IMR-90 (cell line): ENCODE measurements at regions not wholly inside any gene's neighbourhood (a gene's known extent, or its start where the extent isn't known, plus 50 kb on each side); places are given as distances from the start of the nearest gene placed in this dataset.
A peak's percentile ranks its signal among the peaks of the same experiment; 100 is the strongest.

Source experiments
- ATAC-seq: fragments of 200-7000 bp; cut with Tn5 transposase; 2 replicates; pipeline ENCODE4 v1.9.1; 2020; ENCODE audit warnings: low read depth, mild to moderate bottlenecking, moderate library complexity
- BruUV-seq: library from RNA; stranded (reverse); fragments of 400-500 nt; replicated peaks from 2 replicates; lab custom pipeline; 2021; lab: Mats Ljungman, UMichigan
- CTCF ChIA-PET: fragments of 300-600 bp; formaldehyde crosslinking; extraction: SDS; loops from one replicate; lab custom pipeline; 2021; ENCODE audit warnings: antibody characterized with exemption; lab: Yijun Ruan, JAX
- POLR2A ChIA-PET: fragments of 300-600 bp; sonication (Branson Sonifier 250); formaldehyde crosslinking; loops from one replicate; lab custom pipeline; 2022; ENCODE audit warnings: antibody characterized with exemption; ENCODE audit not compliant: unreplicated experiment; lab: Charles Lee
- DNase-seq: peaks from one replicate; pipeline ENCODE4 v3.0.0; 2013
- H2AFZ ChIP-seq: replicated peaks from 2 replicates; pipeline ENCODE3; 2013; ENCODE audit warnings: low read length, mild to moderate bottlenecking; ENCODE audit not compliant: poor library complexity
- H2AK5ac ChIP-seq: 2 replicates; pipeline ENCODE4 v1.6.1; 2013; ENCODE audit warnings: low read depth, low read length, inconsistent platforms
- H2AK9ac ChIP-seq: replicated peaks from 2 replicates; pipeline ENCODE3; 2013; ENCODE audit warnings: mild to moderate bottlenecking, low read depth, low read length, moderate library complexity; ENCODE audit not compliant: poor library complexity
- H2BK120ac ChIP-seq: 2 replicates; pipeline ENCODE4 v1.6.1; 2013; ENCODE audit warnings: low read depth, low read length, inconsistent platforms
- H2BK15ac ChIP-seq: 3 replicates; pipeline ENCODE4 v1.6.1; 2013; ENCODE audit warnings: low read depth, low read length, inconsistent platforms
- H2BK20ac ChIP-seq: 2 replicates; pipeline ENCODE4 v1.6.1; 2013; ENCODE audit warnings: low read depth, mild to moderate bottlenecking, inconsistent platforms, low read length, moderate library complexity
- H2BK5ac ChIP-seq: 2 replicates; pipeline ENCODE4 v1.6.1; 2013; ENCODE audit warnings: mild to moderate bottlenecking, low read depth, low read length, inconsistent platforms; ENCODE audit not compliant: poor library complexity, severe bottlenecking
- H3K14ac ChIP-seq: replicated peaks from 2 replicates; pipeline ENCODE4 v1.6.1; 2013; ENCODE audit warnings: low read depth, low read length, inconsistent platforms
- H3K18ac ChIP-seq: 2 replicates; pipeline ENCODE4 v1.6.1; 2013; ENCODE audit warnings: low read depth, low read length, control low read depth
- H3K23ac ChIP-seq: 2 replicates; pipeline ENCODE4 v1.6.1; 2013; ENCODE audit warnings: low read depth, low read length, inconsistent platforms
- H3K27ac ChIP-seq: 2 replicates; pipeline ENCODE4 v1.5.1; 2013; ENCODE audit warnings: mild to moderate bottlenecking, control low read depth, low read length; ENCODE audit not compliant: insufficient read depth
- H3K27me3 ChIP-seq: 2 replicates; pipeline ENCODE4 v1.6.1; 2013; ENCODE audit warnings: low read length; ENCODE audit not compliant: control insufficient read depth, insufficient read depth
- H3K36me3 ChIP-seq: 2 replicates; pipeline ENCODE4 v1.6.1; 2013; ENCODE audit warnings: low read length, mixed read lengths; ENCODE audit not compliant: control insufficient read depth, insufficient read depth
- H3K4ac ChIP-seq: 2 replicates; pipeline ENCODE4 v1.6.1; 2013; ENCODE audit warnings: low read depth, low read length, inconsistent platforms
- H3K4me1 ChIP-seq: 2 replicates; pipeline ENCODE4 v1.6.1; 2013; ENCODE audit warnings: low read length, mixed read lengths; ENCODE audit not compliant: control insufficient read depth, insufficient read depth
- H3K4me2 ChIP-seq: 2 replicates; pipeline ENCODE4 v1.6.1; 2013; ENCODE audit warnings: low read depth, mild to moderate bottlenecking, control low read depth, low read length, moderate library complexity
- H3K4me3 ChIP-seq: 2 replicates; pipeline ENCODE4 v1.5.1; 2013; ENCODE audit warnings: low read depth, mild to moderate bottlenecking, control low read depth, low read length, moderate library complexity; ENCODE audit not compliant: insufficient read depth
- H3K56ac ChIP-seq: 2 replicates; pipeline ENCODE4 v1.6.1; 2013; ENCODE audit warnings: low read length, inconsistent platforms; ENCODE audit not compliant: insufficient read depth; ENCODE audit errors: extremely low read depth
- H3K79me1 ChIP-seq, 2 experiments: 2 replicates each; pipeline ENCODE4 v1.6.1; 2013; ENCODE audit warnings: low read length in 2 of 2, inconsistent platforms in 1 of 2, low read depth in 1 of 2
- H3K9ac ChIP-seq: 2 replicates; pipeline ENCODE4 v1.6.1; 2013; ENCODE audit warnings: low read depth, low read length, control low read depth
- H3K9me1 ChIP-seq: 2 replicates; pipeline ENCODE4 v1.6.1; 2013; ENCODE audit warnings: low read length, inconsistent platforms; ENCODE audit not compliant: insufficient read depth
- H3K9me3 ChIP-seq: 2 replicates; pipeline ENCODE4 v1.6.1; 2013; ENCODE audit warnings: low read length; ENCODE audit not compliant: control insufficient read depth, insufficient read depth
- H4K20me1 ChIP-seq: 2 replicates; pipeline ENCODE4 v1.6.1; 2013; ENCODE audit warnings: low read length, inconsistent platforms; ENCODE audit not compliant: insufficient read depth
- H4K5ac ChIP-seq: 2 replicates; pipeline ENCODE4 v1.6.1; 2013; ENCODE audit warnings: mild to moderate bottlenecking, low read depth, low read length, control low read depth
- H4K8ac ChIP-seq, 2 experiments: 2 replicates each; pipeline ENCODE4 v1.6.1; 2013; ENCODE audit warnings: low read depth in 2 of 2, low read length in 2 of 2, control low read depth in 1 of 2, inconsistent platforms in 1 of 2
- H4K91ac ChIP-seq: 2 replicates; pipeline ENCODE4 v1.6.1; 2013; ENCODE audit warnings: low read depth, low read length, inconsistent platforms; ENCODE audit not compliant: insufficient read depth
- BHLHE40 ChIP-seq: fragments of 150-350 bp; IDR thresholded peaks from 2 replicates; pipeline ENCODE4 v1.6.1; 2016; ENCODE audit warnings: mild to moderate bottlenecking, low read depth, low read length
- CEBPB ChIP-seq: IDR thresholded peaks from 2 replicates; pipeline ENCODE4 v1.6.1; 2012; ENCODE audit warnings: low read depth, low read length, improper control_type of control experiment
- CHD1 ChIP-seq: IDR thresholded peaks from 2 replicates; pipeline ENCODE4 v1.6.1; 2012; ENCODE audit warnings: low read depth, low read length, improper control_type of control experiment
- ELK1 ChIP-seq: fragments of 150-350 bp; IDR thresholded peaks from 2 replicates; pipeline ENCODE4 v1.6.1; 2016; ENCODE audit warnings: low read depth, mild to moderate bottlenecking, low read length, moderate library complexity, borderline replicate concordance
- FOS ChIP-seq: fragments of 150-350 bp; IDR thresholded peaks from 2 replicates; pipeline ENCODE4 v1.6.1; 2016; ENCODE audit warnings: low read depth, low read length
- MAFK ChIP-seq: IDR thresholded peaks from 2 replicates; pipeline ENCODE4 v1.6.1; 2012; ENCODE audit warnings: low read depth, low read length, improper control_type of control experiment
- MAZ ChIP-seq: IDR thresholded peaks from 2 replicates; pipeline ENCODE4 v1.6.1; 2012; ENCODE audit warnings: low read depth, mild to moderate bottlenecking, low read length, improper control_type of control experiment, moderate library complexity, borderline replicate concordance
- MXI1 ChIP-seq: IDR thresholded peaks from 2 replicates; pipeline ENCODE4 v1.6.1; 2012; ENCODE audit warnings: low read depth, mild to moderate bottlenecking, low read length, moderate library complexity, borderline replicate concordance
- NFE2L2 ChIP-seq: fragments of 150-350 bp; IDR thresholded peaks from 2 replicates; pipeline ENCODE4 v1.6.1; 2016; ENCODE audit warnings: low read depth, mild to moderate bottlenecking, low read length
- POLR2A ChIP-seq: IDR thresholded peaks from 2 replicates; pipeline ENCODE4 v1.6.1; 2012; ENCODE audit warnings: mild to moderate bottlenecking, low read depth, low read length
- RAD21 ChIP-seq: IDR thresholded peaks from 2 replicates; pipeline ENCODE4 v1.6.1; 2012; ENCODE audit warnings: low read length, improper control_type of control experiment
- RCOR1 ChIP-seq: IDR thresholded peaks from 2 replicates; pipeline ENCODE4 v1.6.1; 2012; ENCODE audit warnings: mild to moderate bottlenecking, low read length, improper control_type of control experiment; ENCODE audit not compliant: insufficient replicate concordance
- RFX5 ChIP-seq: IDR thresholded peaks from 2 replicates; pipeline ENCODE4 v1.8.0; 2012; ENCODE audit warnings: low read depth, mild to moderate bottlenecking, low read length, moderate library complexity
- SMC3 ChIP-seq: fragments of 150-350 bp; IDR thresholded peaks from 2 replicates; pipeline ENCODE4 v1.6.1; 2016; ENCODE audit warnings: low read depth, mild to moderate bottlenecking, antibody characterized with exemption, low read length, moderate library complexity
- WGBS, 2 experiments: methylation state at CpG; one replicate each; pipeline versions ENCODE4 v1.1.5 to v1.1.7; 2013; ENCODE audit warnings: missing lambda C conversion rate in 2 of 2; ENCODE audit not compliant: insufficient read length in 1 of 2; ENCODE audit errors: extremely low coverage in 2 of 2; 5-methylcytosine and 5-hydroxymethylcytosine counted together
- dilution Hi-C: fragments of 300-500 bp; cut with HindIII; formaldehyde crosslinking; loops from one replicate; pipeline ENCODE4 v1.14.3; 2018; ENCODE audit warnings: low sequenced_read_pairs; ENCODE audit not compliant: unreplicated experiment
- in situ Hi-C: fragments of 300-500 bp; cut with MboI; formaldehyde crosslinking; loops from 3 replicates; pipeline ENCODE4 v1.14.3; 2019; ENCODE audit warnings: low sequenced_read_pairs, inconsistent platforms, mixed read lengths
- intact Hi-C: fragments of 100-400 bp; cut with micrococcal nuclease; formaldehyde crosslinking; loops from 2 replicates; pipeline ENCODE4 v1.10.0; 2022
- TF ChIP-seq, protein P1 (sequence below): conservative IDR thresholded peaks from 2 replicates; pipeline ENCODE4 v1.5.1; 2012; ENCODE audit warnings: mild to moderate bottlenecking, low read depth, low read length, improper control_type of control experiment
- TF ChIP-seq, protein P2 (sequence below): fragments of 150-350 bp; IDR thresholded peaks from 2 replicates; pipeline ENCODE4 v1.6.1; 2017; ENCODE audit warnings: mild to moderate bottlenecking, antibody characterized with exemption, low read length, low read depth

DNA sequence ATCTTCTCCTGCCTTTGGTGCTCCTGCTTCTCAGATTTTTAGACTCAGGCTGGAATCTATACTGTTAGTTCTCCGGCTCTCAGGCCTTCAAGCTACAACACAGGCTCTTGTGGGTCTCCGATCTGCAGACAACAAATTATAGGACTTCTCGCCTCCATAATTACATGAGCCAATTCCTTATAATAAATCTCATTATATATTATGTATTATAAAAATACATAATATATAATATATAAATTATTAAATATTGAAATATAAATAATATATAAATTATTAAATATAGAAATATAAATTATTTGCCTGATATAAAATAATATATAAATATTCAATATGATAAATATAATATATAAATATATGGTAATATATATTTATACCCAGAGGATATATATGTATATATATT lies 1214.0 kb downstream of the ROBO2 start:
- WGBS, 2 experiments: no CpG with 5 or more reads among the region's 3 CpGs
- no peak overlapping the region for H3K27ac ChIP-seq
- H3K27me3 ChIP-seq: no peaks in the 10 kb centered on the region
- no peak overlapping the region for H3K18ac ChIP-seq
- dilution Hi-C loops (no loop called here), in situ Hi-C loops (loop anchor here (25.0 kb wide), 1 partner anchor 783 kb away; no protein-coding TSS in a partner anchor), intact Hi-C loops (no loop called here)
- H2AFZ ChIP-seq: no peak overlapping the region
- H3K9me1 ChIP-seq: no peaks in the 10 kb centered on the region
- H3K4ac ChIP-seq: peak overlapping the region; percentile 59; the same call in 1 of the 2 replicates
- H3K23ac ChIP-seq: no peak overlapping the region
- H2AK5ac ChIP-seq: no peak overlapping the region
- ChIA-PET POLR2A (no interaction called here), CTCF (no interaction called here)
- H2BK20ac ChIP-seq: peak overlapping the region; percentile 94
- H3K56ac ChIP-seq: no peak overlapping the region
- no TSS peak for BruUV-seq
- no peaks in the 10 kb centered on the region; the same call in none of the 2 replicates for H3K4me1 ChIP-seq
- no peaks in the 10 kb centered on the region for H3K79me1 ChIP-seq
- ATAC-seq (no peak), DNase-seq (no peak)
- H2BK15ac ChIP-seq: peak overlapping the region; percentile 78; the same call in 2 of the 3 replicates
- peak overlapping the region; percentile 17; the same call in 1 of the 2 replicates for H4K5ac ChIP-seq
- H3K36me3 ChIP-seq: no peaks in the 10 kb centered on the region
- no peak overlapping the region for H3K4me3 ChIP-seq
- no peak for TF ChIP-seq RCOR1
- TF ChIP-seq, protein P1, sequence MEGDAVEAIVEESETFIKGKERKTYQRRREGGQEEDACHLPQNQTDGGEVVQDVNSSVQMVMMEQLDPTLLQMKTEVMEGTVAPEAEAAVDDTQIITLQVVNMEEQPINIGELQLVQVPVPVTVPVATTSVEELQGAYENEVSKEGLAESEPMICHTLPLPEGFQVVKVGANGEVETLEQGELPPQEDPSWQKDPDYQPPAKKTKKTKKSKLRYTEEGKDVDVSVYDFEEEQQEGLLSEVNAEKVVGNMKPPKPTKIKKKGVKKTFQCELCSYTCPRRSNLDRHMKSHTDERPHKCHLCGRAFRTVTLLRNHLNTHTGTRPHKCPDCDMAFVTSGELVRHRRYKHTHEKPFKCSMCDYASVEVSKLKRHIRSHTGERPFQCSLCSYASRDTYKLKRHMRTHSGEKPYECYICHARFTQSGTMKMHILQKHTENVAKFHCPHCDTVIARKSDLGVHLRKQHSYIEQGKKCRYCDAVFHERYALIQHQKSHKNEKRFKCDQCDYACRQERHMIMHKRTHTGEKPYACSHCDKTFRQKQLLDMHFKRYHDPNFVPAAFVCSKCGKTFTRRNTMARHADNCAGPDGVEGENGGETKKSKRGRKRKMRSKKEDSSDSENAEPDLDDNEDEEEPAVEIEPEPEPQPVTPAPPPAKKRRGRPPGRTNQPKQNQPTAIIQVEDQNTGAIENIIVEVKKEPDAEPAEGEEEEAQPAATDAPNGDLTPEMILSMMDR: no peak
- TF ChIP-seq RAD21: no peak
- no peak for TF ChIP-seq POLR2A
- TF ChIP-seq CEBPB: no peak
- TF ChIP-seq MAFK: no peak
- TF ChIP-seq SMC3: no peak
- no peak for TF ChIP-seq BHLHE40
- TF ChIP-seq, protein P2, sequence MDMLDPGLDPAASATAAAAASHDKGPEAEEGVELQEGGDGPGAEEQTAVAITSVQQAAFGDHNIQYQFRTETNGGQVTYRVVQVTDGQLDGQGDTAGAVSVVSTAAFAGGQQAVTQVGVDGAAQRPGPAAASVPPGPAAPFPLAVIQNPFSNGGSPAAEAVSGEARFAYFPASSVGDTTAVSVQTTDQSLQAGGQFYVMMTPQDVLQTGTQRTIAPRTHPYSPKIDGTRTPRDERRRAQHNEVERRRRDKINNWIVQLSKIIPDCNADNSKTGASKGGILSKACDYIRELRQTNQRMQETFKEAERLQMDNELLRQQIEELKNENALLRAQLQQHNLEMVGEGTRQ: no peak
- no peak for TF ChIP-seq FOS
- TF ChIP-seq CHD1: no peak
- TF ChIP-seq MAZ: no peak
- TF ChIP-seq RFX5: no peak
- TF ChIP-seq MXI1: no peak
- TF ChIP-seq NFE2L2: no peak
- no peak for TF ChIP-seq ELK1
- H3K9me3 ChIP-seq: no peaks in the 10 kb centered on the region
- H4K8ac ChIP-seq: peak overlapping the region; percentile 41 to 66; a peak in 2 of 4 replicates
- H2AK9ac ChIP-seq: no peak overlapping the region
- peak overlapping the region; percentile 74; the same call in 1 of the 2 replicates for H4K91ac ChIP-seq
- H3K14ac ChIP-seq: peak overlapping the region; percentile 68
- H2BK5ac ChIP-seq: peak overlapping the region; percentile 2
- H3K4me2 ChIP-seq: no peak overlapping the region
- H2BK120ac ChIP-seq: peak overlapping the region; percentile 82
- no peaks in the 10 kb centered on the region for H4K20me1 ChIP-seq
- H3K9ac ChIP-seq: no peak overlapping the region
